ENCODE measurements at regions not wholly inside any gene's neighbourhood (a gene's known extent, or its start where the extent isn't known, plus 50 kb on each side); places are given as distances from the start of the nearest gene placed in this dataset.

- peak; percentile 29; the same call in 1 of the 2 replicates for TF ChIP-seq CXXC5 (CRISPR knock-in tag; IDR thresholded peaks at IDR 0.05)
- no peak for TF ChIP-seq ZNF695 (CRISPR knock-in tag; IDR thresholded peaks at IDR 0.05)
- no peak for TF ChIP-seq RBM17 (IDR thresholded peaks at IDR 0.05; ENCODE audit: borderline replicate concordance, low read depth, low read length)
- no peak for TF ChIP-seq ATF6 (CRISPR knock-in tag; IDR thresholded peaks at IDR 0.05)
- TF ChIP-seq RNF219 (CRISPR knock-in tag; IDR thresholded peaks at IDR 0.05): no peak
- TF ChIP-seq ZNF133 (CRISPR knock-in tag; IDR thresholded peaks at IDR 0.05): no peak
- TF ChIP-seq JUN (IDR thresholded peaks at IDR 0.05; ENCODE audit: borderline replicate concordance, low read depth, low read length): no peak
- no peak for TF ChIP-seq JUN (CRISPR knock-in tag; IDR thresholded peaks at IDR 0.05; ENCODE audit: borderline replicate concordance)
- peak; percentile 62; the same call in 1 of the 2 replicates for TF ChIP-seq FOXJ2 (tag; IDR thresholded peaks at IDR 0.05)
- no peak for TF ChIP-seq CSDE1 (IDR thresholded peaks at IDR 0.05)
- no peak for TF ChIP-seq ADNP (tag; IDR thresholded peaks at IDR 0.05)
- TF ChIP-seq CEBPB (tag; IDR thresholded peaks at IDR 0.05): peak; percentile 58; the same call in 1 of the 2 replicates
- TF ChIP-seq ZNF347 (CRISPR knock-in tag; IDR thresholded peaks at IDR 0.05; ENCODE audit: low read depth): no peak
- TF ChIP-seq PHF20 (IDR thresholded peaks at IDR 0.05; ENCODE audit: partially characterized antibody): no peak
- TF ChIP-seq MBD2 (IDR thresholded peaks at IDR 0.05; ENCODE audit: borderline replicate concordance, low read depth): no peak
- TF ChIP-seq TBL1XR1 (IDR thresholded peaks at IDR 0.05; ENCODE audit: low read length in 2 of 2): no peak
- TF ChIP-seq ZNF232 (CRISPR knock-in tag; IDR thresholded peaks at IDR 0.05): no peak
- no peak for TF ChIP-seq RERE (CRISPR knock-in tag; IDR thresholded peaks at IDR 0.05; ENCODE audit: borderline replicate concordance)
- no peak for TF ChIP-seq ZNF263 (CRISPR knock-in tag; IDR thresholded peaks at IDR 0.05; ENCODE audit: borderline replicate concordance)
Measured at GRCh38 chr1:191876631-191877030, 281.6 kb upstream of the RGS18 start (continued).
